Parathyroid adenoma (tissue), 2 donors: ENCODE measurements at regions not wholly inside any gene's neighbourhood (a gene's known extent, or its start where the extent isn't known, plus 50 kb on each side); places are given as distances from the start of the nearest gene placed in this dataset.
"Not testable (repeated sequence)": the region's sequence is repeated elsewhere in the genome, so short reads cannot be mapped to it uniquely, and the experiment has no call there.

Experiments
- H2AFZ ChIP-seq: fragments of 300-600 bp; sonication (generic); one replicate; pipeline ENCODE4 v1.7.0; 2017; ENCODE audit warnings: antibody characterized with exemption, mild to moderate bottlenecking
- H3K27ac ChIP-seq: fragments of 300-600 bp; sonication (generic); one replicate; pipeline ENCODE4 v1.7.0; 2017
- H3K27me3 ChIP-seq: fragments of 300-600 bp; sonication (generic); one replicate; pipeline ENCODE4 v1.7.0; 2017; ENCODE audit warnings: low read length; ENCODE audit not compliant: control insufficient read depth, insufficient read depth
- H3K36me3 ChIP-seq: fragments of 300-600 bp; sonication (generic); one replicate; pipeline ENCODE4 v1.7.0; 2017; ENCODE audit warnings: low read length; ENCODE audit not compliant: control insufficient read depth, insufficient read depth
- H3K4me1 ChIP-seq: fragments of 300-600 bp; sonication (generic); one replicate; pipeline ENCODE4 v1.7.0; 2017; ENCODE audit warnings: control low read depth
- H3K4me2 ChIP-seq: fragments of 300-600 bp; sonication (generic); one replicate; pipeline ENCODE4 v1.7.0; 2017; ENCODE audit warnings: low read length
- H3K4me3 ChIP-seq: fragments of 300-600 bp; sonication (generic); one replicate; pipeline ENCODE4 v1.7.0; 2017; ENCODE audit warnings: low read depth, low read length
- H3K79me2 ChIP-seq: fragments of 300-600 bp; sonication (generic); one replicate; pipeline ENCODE4 v1.7.0; 2017; ENCODE audit warnings: control low read depth
- H3K9ac ChIP-seq: fragments of 300-600 bp; sonication (generic); one replicate; pipeline ENCODE4 v1.7.0; 2017; ENCODE audit warnings: mild to moderate bottlenecking
- H3K9me3 ChIP-seq: fragments of 300-600 bp; sonication (generic); one replicate; pipeline ENCODE4 v1.7.0; 2017; ENCODE audit warnings: low read length; ENCODE audit not compliant: control insufficient read depth
- CTCF ChIP-seq: fragments of 300-600 bp; sonication (generic); IDR thresholded peaks from one replicate; pipeline ENCODE4 v1.7.0; 2017; ENCODE audit warnings: antibody characterized with exemption, mild to moderate bottlenecking
- donor health status: primary hyperparathyroidism.

- not testable (repeated sequence) for H3K27ac ChIP-seq, H3K4me2 ChIP-seq, H3K4me1 ChIP-seq, H3K36me3 ChIP-seq, H3K27me3 ChIP-seq, H3K9me3 ChIP-seq, H3K9ac ChIP-seq, H2AFZ ChIP-seq, H3K79me2 ChIP-seq, H3K4me3 ChIP-seq
These were observed 226.0 kb downstream of the TMEM121 start for GRCh38 chr14:105752420-105752819.

GRCh38 chr14:105760691-105761344 is 234.4 kb downstream of the TMEM121 start:
- Histone ChIP-seq H3K4me3 (no peak overlapping the region), H2AFZ (no peak overlapping the region), H3K36me3 (no peaks in the 10 kb centered on the region), H3K79me2 (no peaks in the 10 kb centered on the region), H3K4me1 (no peaks in the 10 kb centered on the region), H3K4me2 (no peak overlapping the region), H3K9ac (no peak overlapping the region), H3K27ac (no peak overlapping the region), H3K27me3 (no peaks in the 10 kb centered on the region), H3K9me3 (no peaks in the 10 kb centered on the region)
- TF ChIP-seq CTCF: no peak

- H3K27ac ChIP-seq, H3K27me3 ChIP-seq, H3K4me2 ChIP-seq, H3K79me2 ChIP-seq, H3K9me3 ChIP-seq, H3K9ac ChIP-seq, H2AFZ ChIP-seq, H3K36me3 ChIP-seq, H3K4me3 ChIP-seq, H3K4me1 ChIP-seq: not testable (repeated sequence)
These were observed 235.0 kb downstream of the TMEM121 start for GRCh38 chr14:105761345-105761740.

- no peak overlapping the region for H2AFZ ChIP-seq
- H3K27ac ChIP-seq: no peak overlapping the region
- no peaks in the 10 kb centered on the region for H3K79me2 ChIP-seq
- H3K36me3 ChIP-seq: no peaks in the 10 kb centered on the region
- H3K27me3 ChIP-seq: no peaks in the 10 kb centered on the region
- no peaks in the 10 kb centered on the region for H3K9me3 ChIP-seq
- no peak overlapping the region for H3K4me3 ChIP-seq
- no peak overlapping the region for H3K4me2 ChIP-seq
- H3K9ac ChIP-seq: no peak overlapping the region
- TF ChIP-seq CTCF: no peak
- no peaks in the 10 kb centered on the region for H3K4me1 ChIP-seq
These were observed 235.5 kb downstream of the TMEM121 start for GRCh38 chr14:105761842-105762241.

GRCh38 chr14:105762262-105762661 is 235.9 kb downstream of the TMEM121 start:
- not testable (repeated sequence) for H3K27me3 ChIP-seq, H2AFZ ChIP-seq, H3K4me1 ChIP-seq, H3K27ac ChIP-seq, H3K9me3 ChIP-seq, H3K9ac ChIP-seq, H3K36me3 ChIP-seq, H3K4me2 ChIP-seq, H3K4me3 ChIP-seq, H3K79me2 ChIP-seq

GRCh38 chr14:105764254-105764901 is 238.0 kb downstream of the TMEM121 start:
- not testable (repeated sequence) for H3K36me3 ChIP-seq, H3K4me1 ChIP-seq, H3K4me2 ChIP-seq, H3K9me3 ChIP-seq, H2AFZ ChIP-seq, H3K79me2 ChIP-seq, H3K27ac ChIP-seq, H3K9ac ChIP-seq, H3K27me3 ChIP-seq, H3K4me3 ChIP-seq

- not testable (repeated sequence) for H2AFZ ChIP-seq, H3K4me3 ChIP-seq, H3K4me1 ChIP-seq, H3K9ac ChIP-seq, H3K4me2 ChIP-seq, H3K79me2 ChIP-seq, H3K36me3 ChIP-seq, H3K27me3 ChIP-seq, H3K9me3 ChIP-seq, H3K27ac ChIP-seq
These were observed 238.9 kb downstream of the TMEM121 start for GRCh38 chr14:105765072-105765825.
